ENCODE measurements at regions not wholly inside any gene's neighbourhood (a gene's known extent, or its start where the extent isn't known, plus 50 kb on each side); places are given as distances from the start of the nearest gene placed in this dataset.
"Not testable (repeated sequence)": the region's sequence is repeated elsewhere in the genome, so short reads cannot be mapped to it uniquely, and the experiment has no call there.

- no peak for DNase-seq (ENCODE audit: low spot score)
Observed at GRCh38 chr18:79596446-79597175, 83.0 kb upstream of the CTDP1 start.

GRCh38 chr18:79597176-79597830, 82.3 kb upstream of the CTDP1 start:
- DNase-seq (ENCODE audit: low spot score) = no peak

DNA sequence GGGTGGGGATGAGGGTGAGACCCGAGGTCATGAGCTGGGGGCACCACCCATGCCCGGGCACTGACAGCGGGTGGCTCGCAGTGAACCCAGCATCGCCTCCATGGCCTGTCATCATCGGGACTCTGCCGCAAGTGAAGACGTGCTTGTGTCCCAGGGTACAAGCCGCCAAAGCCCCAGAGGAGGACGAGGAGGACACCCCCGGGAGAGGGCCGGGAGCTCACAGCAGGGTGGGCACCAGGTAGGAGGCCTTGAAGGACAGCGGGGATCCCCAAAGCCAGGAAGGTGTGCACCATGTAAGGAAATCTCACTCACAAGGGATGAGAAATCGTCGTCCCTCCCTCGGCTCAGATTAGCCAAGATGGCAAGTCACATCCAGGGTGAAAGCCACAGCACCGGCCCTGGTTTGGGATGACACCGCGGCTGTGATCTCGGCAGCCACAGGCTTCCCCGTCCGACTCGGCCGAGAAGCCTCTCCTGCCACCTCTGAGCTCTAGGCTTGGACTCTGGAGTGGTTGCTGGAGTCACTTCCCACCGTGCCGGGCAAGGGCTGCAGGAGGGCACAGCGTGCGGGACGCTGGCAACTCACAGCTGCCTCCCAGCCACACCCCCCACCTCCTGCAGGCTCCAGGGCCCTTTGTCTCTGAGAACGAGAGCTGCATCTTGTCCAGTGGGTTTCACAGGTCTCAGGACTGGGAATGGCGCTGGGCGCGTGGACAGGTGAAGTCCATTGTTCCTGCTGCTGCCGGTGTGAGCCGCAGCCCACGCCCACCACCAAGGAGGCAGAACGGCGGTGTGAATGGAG, 81.6 kb upstream of the CTDP1 start:
- DNase-seq (ENCODE audit: low spot score) = no peak

DNA sequence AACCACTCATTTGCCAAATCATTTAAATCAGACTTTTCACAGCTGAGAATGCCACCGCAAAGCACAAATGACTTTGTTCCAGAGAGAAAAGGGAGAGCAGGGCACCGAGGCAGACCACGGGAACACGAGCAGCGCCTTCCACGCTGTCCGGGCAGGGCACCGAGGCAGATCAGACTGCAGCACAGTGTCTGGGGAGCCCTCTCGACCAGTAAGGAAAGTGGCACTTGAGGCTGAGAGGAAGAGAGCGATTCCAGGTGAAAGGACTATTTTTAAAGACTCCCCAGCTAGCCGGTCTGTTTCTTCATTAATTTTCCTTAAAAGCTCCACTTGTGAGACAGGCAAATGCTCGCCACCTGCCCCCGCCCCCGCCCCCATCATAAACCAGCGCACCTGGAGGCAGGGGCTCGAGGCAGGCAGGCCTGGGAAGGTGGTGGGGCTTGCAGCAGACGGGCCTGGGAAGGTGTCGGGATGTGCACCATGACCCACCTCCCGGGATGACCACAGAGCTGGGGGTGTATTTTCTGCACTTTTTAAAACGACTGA, 80.9 kb upstream of the CTDP1 start:
- DNase-seq (ENCODE audit: low spot score) = no peak

DNA sequence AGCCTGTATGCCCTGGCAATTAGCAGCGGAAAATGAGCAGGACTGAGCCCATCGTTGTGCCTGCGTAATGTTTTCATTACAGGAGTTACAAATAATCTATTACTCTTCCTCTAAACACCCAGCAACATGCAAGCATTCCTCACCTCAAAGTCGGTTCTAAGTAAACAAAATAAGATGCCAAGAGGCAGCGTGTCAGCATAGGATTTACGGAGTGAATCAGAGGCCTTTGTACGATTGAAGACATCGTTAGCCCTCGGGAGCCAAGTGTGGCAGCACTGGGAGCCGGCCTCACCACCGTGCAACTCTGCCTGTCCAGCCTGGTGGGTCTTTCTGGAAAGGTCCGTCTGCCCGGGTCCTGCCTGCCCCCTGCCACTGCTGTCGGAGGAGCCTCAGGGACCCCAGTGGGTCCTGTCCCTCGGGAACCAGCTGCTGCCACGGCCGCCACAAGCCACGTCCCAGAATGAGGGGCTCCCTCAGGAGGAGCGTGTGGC, 80.1 kb upstream of the CTDP1 start:
- DNase-seq (ENCODE audit: low spot score) = no peak

DNA sequence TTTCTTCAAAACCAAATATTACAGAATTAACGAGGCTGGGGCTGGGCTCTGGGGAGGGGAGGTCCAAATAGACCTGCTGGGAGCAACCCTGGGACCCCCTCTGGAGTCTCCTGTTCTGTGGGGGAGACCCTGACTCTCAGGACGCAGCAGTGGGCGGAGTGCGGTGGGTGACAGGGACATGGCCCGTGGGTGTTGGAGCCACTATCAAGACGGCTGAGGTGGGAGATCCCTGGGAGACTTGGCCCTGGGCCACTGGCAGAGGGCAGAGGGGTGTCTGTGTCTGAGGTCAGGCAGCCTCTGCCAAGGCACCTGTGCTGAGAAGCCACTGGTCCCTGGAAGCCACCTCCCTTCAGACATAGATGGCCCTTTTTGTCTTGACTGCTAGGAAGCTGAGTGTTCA, 79.5 kb upstream of the CTDP1 start:
- no peak for DNase-seq (ENCODE audit: low spot score)

GRCh38 chr18:79600596-79600995, 79.0 kb upstream of the CTDP1 start:
- DNase-seq (ENCODE audit: low spot score) = no peak

DNA sequence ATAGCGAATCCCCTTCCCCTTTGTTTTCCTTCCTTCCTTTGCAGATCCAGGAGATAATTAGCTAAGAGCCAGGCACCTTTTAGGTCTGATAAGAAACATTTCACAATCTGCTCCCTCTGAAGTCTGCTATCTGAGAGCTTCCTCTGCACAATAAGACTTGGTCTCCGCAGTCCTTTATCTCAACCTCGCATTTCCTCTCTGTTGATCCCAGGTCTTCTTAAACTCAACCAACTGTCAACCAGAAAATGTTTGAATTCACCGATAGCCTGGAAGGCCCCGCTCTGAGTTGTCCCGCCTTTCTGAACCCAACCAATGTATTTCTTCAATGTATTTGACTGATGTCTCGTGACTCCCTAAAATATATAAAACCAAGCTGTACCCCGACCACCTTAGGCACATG, 78.4 kb upstream of the CTDP1 start:
- DNase-seq (ENCODE audit: low spot score) = no peak

- DNase-seq (ENCODE audit: low spot score) = no peak
Observed at GRCh38 chr18:79603321-79604204, 76.0 kb upstream of the CTDP1 start.

- no peak for DNase-seq (ENCODE audit: low spot score)
Observed at GRCh38 chr18:79604205-79604912, 75.2 kb upstream of the CTDP1 start.

DNA sequence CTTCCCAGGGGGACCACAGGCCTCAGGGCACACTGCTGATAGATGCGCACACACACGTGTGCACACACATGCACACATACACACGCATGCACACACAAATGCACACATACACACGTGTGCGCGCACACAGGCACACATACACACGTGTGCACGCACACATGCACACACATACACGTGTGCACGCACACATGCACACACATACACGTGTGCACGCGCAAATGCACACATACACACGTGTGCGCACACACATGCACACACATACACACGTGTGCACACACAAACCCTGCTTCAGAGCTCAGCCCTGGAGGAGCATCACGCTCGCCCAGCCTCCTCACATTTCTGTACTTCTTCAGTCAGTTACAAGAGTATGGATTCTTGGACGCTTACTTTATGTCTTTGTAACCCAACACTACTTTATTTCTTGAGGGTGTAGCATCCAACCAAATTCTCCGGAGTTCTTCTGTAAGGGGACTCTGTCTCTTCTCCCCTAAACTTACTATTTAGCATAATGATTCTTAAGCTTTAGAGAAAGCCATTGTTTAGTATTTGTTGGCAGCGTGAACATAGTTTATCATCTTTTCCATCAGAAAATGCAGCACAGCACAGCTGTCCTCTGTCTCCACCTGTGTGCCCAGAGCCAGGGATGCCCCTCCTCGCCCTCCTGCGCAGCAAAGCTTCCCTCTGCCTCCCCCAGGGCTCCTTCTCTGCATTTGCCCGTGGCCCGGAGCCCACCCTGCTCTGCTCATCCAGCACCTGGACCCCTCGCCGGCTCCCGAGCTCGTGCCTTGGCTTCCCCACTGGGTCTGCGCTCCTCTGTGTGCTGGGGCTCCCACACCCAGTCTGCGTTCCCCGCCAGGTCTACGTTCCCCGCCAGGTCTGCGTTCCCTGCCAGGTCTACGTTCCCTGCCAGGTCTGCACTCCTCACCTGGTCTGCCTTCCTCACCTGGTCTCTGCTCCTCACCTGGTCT, 74.4 kb upstream of the CTDP1 start:
- DNase-seq (ENCODE audit: low spot score) = no peak

DNA sequence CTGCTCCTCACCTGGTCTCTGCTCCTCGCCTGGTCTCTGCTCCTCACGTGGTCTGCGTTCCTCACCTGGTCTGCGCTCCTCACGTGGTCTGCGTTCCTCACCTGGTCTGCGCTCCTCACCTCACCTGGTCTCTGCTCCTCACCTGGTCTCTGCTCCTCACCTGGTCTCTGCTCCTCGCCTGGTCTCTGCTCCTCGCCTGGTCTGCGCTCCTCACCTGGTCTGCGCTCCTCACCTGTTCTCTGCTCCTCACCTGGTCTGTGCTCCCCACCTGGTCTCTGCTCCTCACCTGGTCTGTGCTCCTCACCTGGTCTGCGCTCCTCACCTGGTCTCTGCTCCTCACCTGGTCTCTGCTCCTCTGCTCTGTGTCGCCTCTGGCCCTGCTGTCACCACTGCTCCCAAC, 73.5 kb upstream of the CTDP1 start:
- not testable (repeated sequence) for DNase-seq (ENCODE audit: low spot score)

GRCh38 chr18:79606621-79607331, 72.8 kb upstream of the CTDP1 start:
- DNase-seq (ENCODE audit: low spot score) = no peak

DNA sequence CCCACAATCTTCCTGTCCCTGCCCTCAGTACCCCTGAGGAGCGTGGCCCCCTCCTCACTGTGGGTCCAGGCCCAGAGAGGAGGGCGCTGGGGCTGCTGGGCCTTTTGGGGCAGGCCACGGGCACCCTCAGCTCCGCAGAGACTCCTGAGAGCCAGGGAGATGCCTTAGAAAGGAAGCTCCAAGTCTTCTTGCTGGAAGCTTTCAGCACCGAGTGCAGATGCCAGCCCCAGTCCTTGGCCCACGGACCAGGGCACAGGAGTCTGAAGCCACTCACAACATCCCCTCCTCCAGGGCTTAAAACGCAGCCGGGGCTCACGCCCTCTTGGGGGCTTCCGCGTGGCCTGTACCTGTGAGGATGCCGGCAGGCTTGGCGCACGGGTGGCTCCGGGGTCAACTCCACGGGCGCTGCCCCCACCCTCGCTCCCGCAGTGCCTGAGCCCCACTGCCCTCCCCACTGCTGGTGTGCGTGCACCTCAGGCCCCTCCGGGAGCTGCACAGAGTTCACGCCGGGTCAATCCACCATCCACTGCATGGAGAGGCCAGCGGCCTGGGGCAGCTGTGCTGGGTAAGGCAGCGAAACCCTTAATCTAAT, 72.1 kb upstream of the CTDP1 start:
- DNase-seq (ENCODE audit: low spot score) = no peak

DNA sequence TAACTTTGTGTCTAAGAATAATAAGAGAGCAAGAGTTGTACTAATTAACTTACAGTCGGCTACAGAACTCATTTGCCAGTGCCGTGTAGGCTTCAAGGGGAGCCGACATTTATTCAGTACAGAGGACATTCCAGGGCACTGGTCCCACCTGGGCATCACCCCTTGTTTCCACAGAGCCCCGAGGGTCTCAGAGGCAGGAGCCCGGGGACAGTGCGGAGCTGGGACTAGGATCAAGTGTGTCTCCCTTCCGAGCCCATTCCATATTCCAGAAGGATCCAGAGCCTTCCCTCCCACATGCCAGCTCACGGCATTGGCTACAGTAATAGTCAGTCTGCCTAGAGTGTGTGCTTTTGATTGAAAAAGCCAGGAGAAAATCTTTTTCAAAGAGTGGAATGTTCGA, 71.5 kb upstream of the CTDP1 start:
- DNase-seq (ENCODE audit: low spot score) = no peak

DNA sequence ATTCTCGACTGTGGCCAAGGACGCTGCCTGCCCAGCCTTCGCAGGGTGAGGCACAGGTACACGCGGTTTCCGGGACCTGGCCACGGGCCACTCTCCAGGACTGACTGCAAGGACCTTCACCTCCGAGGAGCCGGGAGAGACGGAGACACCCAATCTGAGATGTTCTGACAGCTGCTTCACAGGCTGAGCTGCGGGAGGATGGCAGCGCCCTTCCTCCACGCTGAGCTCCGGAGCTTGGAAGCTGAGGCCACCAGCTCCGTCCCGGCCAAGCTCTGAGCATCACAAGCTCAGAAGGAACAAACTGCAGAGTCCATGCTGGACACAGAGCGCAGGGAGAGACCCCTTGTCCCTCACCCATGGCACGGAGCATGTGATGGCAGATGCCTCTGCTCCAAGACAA, 71.1 kb upstream of the CTDP1 start:
- no peak for DNase-seq (ENCODE audit: low spot score)

DNA sequence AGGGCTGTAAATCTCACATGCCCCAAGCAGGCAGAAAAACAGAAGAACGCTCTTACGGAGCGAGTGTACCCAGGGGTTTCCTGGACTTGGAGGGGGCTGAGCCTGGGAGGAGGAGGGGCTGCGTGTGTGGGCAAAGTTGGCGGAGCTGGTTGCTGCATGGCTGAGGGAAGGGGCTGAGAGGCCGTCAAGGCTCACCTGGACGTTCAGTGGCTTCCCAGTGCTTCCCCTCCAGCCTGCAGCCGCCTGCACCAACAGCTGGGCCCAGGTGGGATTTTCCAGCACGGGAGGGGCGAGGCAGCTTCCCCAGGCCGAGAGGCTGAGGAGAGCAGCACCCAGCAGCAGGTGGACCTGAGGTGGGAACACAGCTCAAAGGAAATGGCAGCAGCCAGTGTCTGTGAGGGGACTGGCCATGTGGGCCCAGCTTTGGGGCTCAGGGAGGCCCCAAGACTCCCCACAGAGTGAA, 70.6 kb upstream of the CTDP1 start:
- DNase-seq (ENCODE audit: low spot score) = no peak

DNA sequence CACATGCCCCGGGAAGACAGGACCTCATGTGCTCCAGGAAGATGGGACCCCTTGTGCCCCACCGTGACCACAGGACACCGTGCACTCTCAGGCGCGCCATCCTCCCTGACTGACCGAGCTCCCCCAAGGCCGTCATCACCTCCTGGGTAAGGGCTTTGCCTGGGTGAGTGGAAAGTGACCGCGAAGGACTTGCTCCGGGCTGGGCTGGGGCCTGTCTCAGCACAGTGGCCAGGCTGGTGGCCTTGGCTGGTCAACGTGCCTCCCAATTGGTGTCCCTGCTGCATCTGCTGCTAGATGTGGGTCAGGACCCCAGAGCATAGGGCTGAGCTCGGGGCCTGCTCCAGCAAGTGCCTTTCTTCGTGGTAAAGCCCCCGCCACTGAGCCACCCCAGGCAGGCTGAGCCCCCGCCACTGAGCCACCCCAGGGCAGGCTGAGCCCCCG, 69.7 kb upstream of the CTDP1 start:
- DNase-seq (ENCODE audit: low spot score) = no peak

Measured in CD4-positive, alpha-beta T cell treated with Interleukin-15 for 4 hours (primary cell).